Endodermal cell (in vitro differentiated cells): ENCODE measurements at regions not wholly inside any gene's neighbourhood (a gene's known extent, or its start where the extent isn't known, plus 50 kb on each side); places are given as distances from the start of the nearest gene placed in this dataset.

Experiments
- DNase-seq: peaks from one replicate; pipeline ENCODE4 v3.0.0-alpha.2; 2017
- H3K27ac ChIP-seq: 2 replicates; pipeline ENCODE4 v1.5.1; 2013; ENCODE audit warnings: mild to moderate bottlenecking, low read depth, low read length, moderate library complexity
- H3K27me3 ChIP-seq: 2 replicates; pipeline ENCODE4 v1.6.1; 2013; ENCODE audit warnings: mild to moderate bottlenecking, low read length, moderate library complexity; ENCODE audit not compliant: insufficient read depth, control insufficient read depth, poor library complexity, severe bottlenecking
- H3K36me3 ChIP-seq: 2 replicates; pipeline ENCODE4 v1.7.0; 2013; ENCODE audit warnings: mild to moderate bottlenecking, low read length, moderate library complexity; ENCODE audit not compliant: control insufficient read depth, insufficient read depth
- H3K4me1 ChIP-seq: one replicate; pipeline ENCODE4 v1.7.0; 2013; ENCODE audit warnings: low read length; ENCODE audit not compliant: control insufficient read depth, insufficient read depth
- H3K4me3 ChIP-seq: 2 replicates; pipeline ENCODE4 v1.5.1; 2013; ENCODE audit warnings: mild to moderate bottlenecking, low read length, moderate library complexity
- H3K9ac ChIP-seq: 2 replicates; pipeline ENCODE4 v1.6.1; 2013; ENCODE audit warnings: mild to moderate bottlenecking, low read length, moderate library complexity; ENCODE audit not compliant: poor library complexity, severe bottlenecking; ENCODE audit errors: extremely low read depth
- H3K9me3 ChIP-seq: 2 replicates; pipeline ENCODE4 v1.6.1; 2013; ENCODE audit warnings: mild to moderate bottlenecking, low read length, moderate library complexity; ENCODE audit not compliant: control insufficient read depth
- H3K27ac Mint-ChIP-seq: 2 replicates; pipeline ENCODE4 v1.8.0; 2020; ENCODE audit warnings: mixed read lengths
- H3K27me3 Mint-ChIP-seq: 2 replicates; pipeline ENCODE4 v1.8.0; 2021; ENCODE audit warnings: mild to moderate bottlenecking, mixed read lengths; ENCODE audit not compliant: insufficient read depth
- H3K36me3 Mint-ChIP-seq: 2 replicates; pipeline ENCODE4 v1.8.0; 2020; ENCODE audit warnings: low read depth, mixed read lengths
- H3K4me1 Mint-ChIP-seq: 2 replicates; pipeline ENCODE4 v1.8.0; 2020; ENCODE audit warnings: mixed read lengths
- H3K4me3 Mint-ChIP-seq: 2 replicates; pipeline ENCODE4 v1.8.0; 2020; ENCODE audit warnings: mild to moderate bottlenecking, moderate library complexity, mixed read lengths
- H3K9me3 Mint-ChIP-seq: 2 replicates; pipeline ENCODE4 v1.8.0; 2020; ENCODE audit warnings: mild to moderate bottlenecking, mixed read lengths
- WGBS, 2 experiments: methylation state at CpG; one replicate each; pipeline versions ENCODE4 v1.1.5 to v1.1.7; 2013; ENCODE audit warnings: missing lambda C conversion rate in 2 of 2, mixed read lengths in 1 of 2; ENCODE audit not compliant: insufficient coverage in 1 of 2, insufficient read length in 1 of 2; 5-methylcytosine and 5-hydroxymethylcytosine counted together
- TF ChIP-seq, protein P1 (sequence below): fragments of 200-600 bp; sonication (generic); conservative IDR thresholded peaks from 2 replicates; pipeline ENCODE4 v1.5.0; 2021; ENCODE audit warnings: antibody characterized with exemption, mild to moderate bottlenecking

DNA sequence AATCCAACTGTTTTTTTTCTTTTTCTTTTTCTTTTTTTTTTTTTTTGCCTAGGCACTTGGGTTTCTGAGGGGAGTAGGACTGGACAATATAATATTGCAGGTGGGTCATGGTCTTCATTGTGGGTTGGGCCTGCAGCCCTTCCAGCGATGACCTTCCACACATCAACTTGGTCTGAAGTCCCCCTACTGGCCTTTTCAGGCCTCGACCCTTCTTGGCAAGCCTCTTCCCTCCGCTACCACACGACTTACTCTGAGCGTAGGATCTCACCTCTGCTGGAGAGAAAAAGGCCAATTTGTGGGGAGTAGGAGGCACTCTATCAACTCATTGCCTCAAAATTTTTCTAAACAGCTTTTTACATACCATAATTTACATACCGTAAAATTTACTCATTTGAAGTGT lies 51.1 kb upstream of the GRIK3 start:
- Mint-ChIP-seq H3K9me3 (peaks cover 4% of the 10 kb centered on the region), H3K4me1 (no peaks in the 10 kb centered on the region), H3K27me3 (no peaks in the 10 kb centered on the region), H3K36me3 (no peaks in the 10 kb centered on the region), H3K27ac (no peak overlapping the region), H3K4me3 (no peak overlapping the region)
- Histone ChIP-seq H3K27ac (no peak overlapping the region), H3K4me1 (no peaks in the 10 kb centered on the region), H3K9me3 (no peaks in the 10 kb centered on the region), H3K4me3 (no peak overlapping the region), H3K36me3 (no peaks in the 10 kb centered on the region), H3K9ac (no peak overlapping the region), H3K27me3 (peaks cover 6% of the 10 kb centered on the region)
- WGBS, 2 experiments = 52 to 55% methylated on average over 3 to 5 of the region's 6 CpGs
- TF ChIP-seq, protein P1, sequence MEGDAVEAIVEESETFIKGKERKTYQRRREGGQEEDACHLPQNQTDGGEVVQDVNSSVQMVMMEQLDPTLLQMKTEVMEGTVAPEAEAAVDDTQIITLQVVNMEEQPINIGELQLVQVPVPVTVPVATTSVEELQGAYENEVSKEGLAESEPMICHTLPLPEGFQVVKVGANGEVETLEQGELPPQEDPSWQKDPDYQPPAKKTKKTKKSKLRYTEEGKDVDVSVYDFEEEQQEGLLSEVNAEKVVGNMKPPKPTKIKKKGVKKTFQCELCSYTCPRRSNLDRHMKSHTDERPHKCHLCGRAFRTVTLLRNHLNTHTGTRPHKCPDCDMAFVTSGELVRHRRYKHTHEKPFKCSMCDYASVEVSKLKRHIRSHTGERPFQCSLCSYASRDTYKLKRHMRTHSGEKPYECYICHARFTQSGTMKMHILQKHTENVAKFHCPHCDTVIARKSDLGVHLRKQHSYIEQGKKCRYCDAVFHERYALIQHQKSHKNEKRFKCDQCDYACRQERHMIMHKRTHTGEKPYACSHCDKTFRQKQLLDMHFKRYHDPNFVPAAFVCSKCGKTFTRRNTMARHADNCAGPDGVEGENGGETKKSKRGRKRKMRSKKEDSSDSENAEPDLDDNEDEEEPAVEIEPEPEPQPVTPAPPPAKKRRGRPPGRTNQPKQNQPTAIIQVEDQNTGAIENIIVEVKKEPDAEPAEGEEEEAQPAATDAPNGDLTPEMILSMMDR = peak; percentile 86
- peak; percentile 80 for DNase-seq

DNA sequence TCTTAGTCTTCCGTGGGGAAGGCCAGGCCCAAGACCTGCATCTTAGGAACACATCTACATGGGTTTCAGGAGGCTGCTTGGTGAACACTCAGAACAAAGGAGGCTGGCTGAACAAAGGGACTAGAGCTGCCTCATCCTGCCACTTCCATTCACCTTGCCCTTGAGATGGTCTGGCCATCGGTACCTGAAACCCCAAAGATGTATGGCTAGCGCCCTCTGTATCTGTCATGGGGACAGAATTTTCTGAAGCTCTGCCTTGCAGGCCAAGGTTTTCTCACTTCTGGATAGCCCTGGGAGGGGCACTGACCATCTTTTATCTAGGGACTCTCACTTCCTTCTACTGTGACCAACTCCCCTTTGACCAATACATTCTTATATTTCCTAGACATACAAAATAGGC lies 55.4 kb upstream of the GRIK3 start:
- no peaks in the 10 kb centered on the region for H3K36me3 ChIP-seq
- no peaks in the 10 kb centered on the region for H3K9me3 ChIP-seq
- H3K9me3 Mint-ChIP-seq = no peaks in the 10 kb centered on the region
- TF ChIP-seq, protein P1 = peak; percentile 38
- no peaks in the 10 kb centered on the region for H3K4me1 ChIP-seq
- no peak overlapping the region for H3K27ac ChIP-seq
- H3K27ac Mint-ChIP-seq = no peak overlapping the region
- H3K4me3 ChIP-seq = no peak overlapping the region
- peaks cover 6% of the 10 kb centered on the region for H3K27me3 ChIP-seq
- no peak overlapping the region for H3K9ac ChIP-seq
- no peak overlapping the region for H3K4me3 Mint-ChIP-seq
- 81 to 88% methylated on average over 3 of the region's 3 CpGs for WGBS, 2 experiments
- no peak for DNase-seq
- H3K27me3 Mint-ChIP-seq = no peaks in the 10 kb centered on the region
- no peaks in the 10 kb centered on the region for H3K36me3 Mint-ChIP-seq
- no peaks in the 10 kb centered on the region for H3K4me1 Mint-ChIP-seq

DNA sequence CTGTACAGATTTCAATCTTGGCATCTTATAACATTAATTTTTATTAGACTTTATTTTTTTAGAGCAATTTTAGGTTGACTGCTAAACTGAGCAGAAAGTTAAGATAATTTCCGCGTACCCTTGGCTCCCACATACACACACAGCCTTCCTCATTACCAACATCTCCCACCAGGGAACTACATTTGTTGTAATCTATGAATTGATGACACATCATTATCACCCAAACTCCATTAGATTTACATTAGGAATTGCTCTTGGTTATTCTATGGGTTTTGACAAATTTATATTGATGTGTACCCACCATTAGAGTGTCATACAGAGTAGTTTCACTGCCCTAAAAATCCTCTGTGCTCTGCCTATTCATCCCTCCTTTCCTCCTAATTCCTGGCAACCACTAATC lies 56.4 kb upstream of the GRIK3 start:
- H3K9me3 Mint-ChIP-seq = no peaks in the 10 kb centered on the region
- DNase-seq = no peak
- H3K36me3 ChIP-seq = no peaks in the 10 kb centered on the region
- H3K4me1 ChIP-seq = no peaks in the 10 kb centered on the region
- no peak overlapping the region for H3K9ac ChIP-seq
- 92% methylated on average over 2 of the region's 2 CpGs; no CpG with 5 or more reads in 1 of the 2 experiments for WGBS, 2 experiments
- no peak overlapping the region for H3K4me3 Mint-ChIP-seq
- H3K4me3 ChIP-seq = no peak overlapping the region
- H3K9me3 ChIP-seq = no peaks in the 10 kb centered on the region
- no peaks in the 10 kb centered on the region for H3K27me3 Mint-ChIP-seq
- H3K27ac Mint-ChIP-seq = no peak overlapping the region
- TF ChIP-seq, protein P1 = no peak
- H3K4me1 Mint-ChIP-seq = no peaks in the 10 kb centered on the region
- no peak overlapping the region for H3K27ac ChIP-seq
- H3K36me3 Mint-ChIP-seq = no peaks in the 10 kb centered on the region
- H3K27me3 ChIP-seq = peaks cover 6% of the 10 kb centered on the region
